ENCODE measurements at regions not wholly inside any gene's neighbourhood (a gene's known extent, or its start where the extent isn't known, plus 50 kb on each side); places are given as distances from the start of the nearest gene placed in this dataset.

- 96% methylated on average over 7 of the region's 7 CpGs for WGBS
- ATAC-seq: no peak
- Histone ChIP-seq H3K4me3 (ENCODE audit: low read length) (no peak overlapping the region), H3K9me3 (ENCODE audit: control insufficient read depth, low read length) (no peaks in the 10 kb centered on the region), H3K4me1 (ENCODE audit: control insufficient read depth, insufficient read depth, low read length) (no peaks in the 10 kb centered on the region), H3K27ac (ENCODE audit: low read length) (no peak overlapping the region), H3K27me3 (ENCODE audit: control insufficient read depth, insufficient read depth) (no peaks in the 10 kb centered on the region)
- no peak for DNase-seq
- intact Hi-C loops (cut with DNase I): no loop called here
Observed at GRCh38 chr3:106116733-106117489, 248.1 kb upstream of the CBLB start.

- Histone ChIP-seq H3K27me3 (ENCODE audit: control insufficient read depth, insufficient read depth) (no peaks in the 10 kb centered on the region), H3K4me1 (ENCODE audit: control insufficient read depth, insufficient read depth, low read length) (no peaks in the 10 kb centered on the region), H3K27ac (ENCODE audit: low read length) (no peak overlapping the region), H3K9me3 (ENCODE audit: control insufficient read depth, low read length) (no peaks in the 10 kb centered on the region), H3K4me3 (ENCODE audit: low read length) (no peak overlapping the region)
- no peak for DNase-seq
- 91% methylated on average over 3 of the region's 3 CpGs for WGBS
- intact Hi-C loops (cut with DNase I): no loop called here
- ATAC-seq: no peak
Observed at GRCh38 chr3:106117490-106117858, 248.7 kb upstream of the CBLB start.

GRCh38 chr3:106119614-106120082 is 250.8 kb upstream of the CBLB start:
- WGBS: 91% methylated on average over 1 of the region's 1 CpG
- Histone ChIP-seq H3K27ac (ENCODE audit: low read length) (no peak overlapping the region), H3K4me3 (ENCODE audit: low read length) (no peak overlapping the region), H3K9me3 (ENCODE audit: control insufficient read depth, low read length) (no peaks in the 10 kb centered on the region), H3K4me1 (ENCODE audit: control insufficient read depth, insufficient read depth, low read length) (no peaks in the 10 kb centered on the region), H3K27me3 (ENCODE audit: control insufficient read depth, insufficient read depth) (no peaks in the 10 kb centered on the region)
- DNase-seq (no peak), ATAC-seq (no peak)
- intact Hi-C loops (cut with DNase I): no loop called here

GRCh38 chr3:106120356-106120755 is 251.5 kb upstream of the CBLB start:
- Histone ChIP-seq H3K27me3 (ENCODE audit: control insufficient read depth, insufficient read depth) (no peaks in the 10 kb centered on the region), H3K27ac (ENCODE audit: low read length) (no peak overlapping the region), H3K4me3 (ENCODE audit: low read length) (no peak overlapping the region), H3K4me1 (ENCODE audit: control insufficient read depth, insufficient read depth, low read length) (no peaks in the 10 kb centered on the region), H3K9me3 (ENCODE audit: control insufficient read depth, low read length) (no peaks in the 10 kb centered on the region)
- peak in 1 of 2 donors; percentile 26 for ATAC-seq
- WGBS: 67% methylated on average over 4 of the region's 4 CpGs
- intact Hi-C loops (cut with DNase I): no loop called here
- DNase-seq: no peak

- DNase-seq (no peak), ATAC-seq (no peak)
- H3K4me1 ChIP-seq (ENCODE audit: control insufficient read depth, insufficient read depth, low read length): peaks cover under 1% of the 10 kb centered on the region
- no peaks in the 10 kb centered on the region for H3K9me3 ChIP-seq (ENCODE audit: control insufficient read depth, low read length)
- no peak overlapping the region for H3K27ac ChIP-seq (ENCODE audit: low read length)
- H3K27me3 ChIP-seq (ENCODE audit: control insufficient read depth, insufficient read depth): no peaks in the 10 kb centered on the region
- H3K4me3 ChIP-seq (ENCODE audit: low read length): no peak overlapping the region
- intact Hi-C loops (cut with DNase I): no loop called here
- 91% methylated on average over 3 of the region's 3 CpGs for WGBS
Observed at GRCh38 chr3:106121491-106122289, 252.9 kb upstream of the CBLB start.

- Histone ChIP-seq H3K4me1 (ENCODE audit: control insufficient read depth, insufficient read depth, low read length) (peaks cover 3% of the 10 kb centered on the region), H3K27ac (ENCODE audit: low read length) (no peak overlapping the region), H3K9me3 (ENCODE audit: control insufficient read depth, low read length) (no peaks in the 10 kb centered on the region), H3K27me3 (ENCODE audit: control insufficient read depth, insufficient read depth) (no peaks in the 10 kb centered on the region), H3K4me3 (ENCODE audit: low read length) (no peak overlapping the region)
- ATAC-seq: no peak
- no peak for DNase-seq
- WGBS: 61% methylated on average over 1 of the region's 1 CpG
- intact Hi-C loops (cut with DNase I): no loop called here
Observed at GRCh38 chr3:106124818-106125217, 256.0 kb upstream of the CBLB start.

GRCh38 chr3:106125321-106125720 is 256.5 kb upstream of the CBLB start:
- Histone ChIP-seq H3K27me3 (ENCODE audit: control insufficient read depth, insufficient read depth) (no peaks in the 10 kb centered on the region), H3K27ac (ENCODE audit: low read length) (no peak overlapping the region), H3K4me1 (ENCODE audit: control insufficient read depth, insufficient read depth, low read length) (peaks cover 3% of the 10 kb centered on the region), H3K4me3 (ENCODE audit: low read length) (no peak overlapping the region), H3K9me3 (ENCODE audit: control insufficient read depth, low read length) (no peaks in the 10 kb centered on the region)
- ATAC-seq: no peak
- WGBS: 79% methylated on average over 3 of the region's 3 CpGs
- intact Hi-C loops (cut with DNase I): no loop called here
- no peak for DNase-seq

GRCh38 chr3:106126067-106126845 is 257.4 kb upstream of the CBLB start:
- Histone ChIP-seq H3K9me3 (ENCODE audit: control insufficient read depth, low read length) (no peaks in the 10 kb centered on the region), H3K27me3 (ENCODE audit: control insufficient read depth, insufficient read depth) (no peaks in the 10 kb centered on the region), H3K4me1 (ENCODE audit: control insufficient read depth, insufficient read depth, low read length) (peaks cover 7% of the 10 kb centered on the region), H3K27ac (ENCODE audit: low read length) (no peak overlapping the region), H3K4me3 (ENCODE audit: low read length) (no peak overlapping the region)
- intact Hi-C loops (cut with DNase I): no loop called here
- WGBS: 46% methylated on average over 4 of the region's 4 CpGs
- DNase-seq (no peak), ATAC-seq (no peak)

- DNase-seq (no peak), ATAC-seq (no peak)
- intact Hi-C loops (cut with DNase I): no loop called here
- Histone ChIP-seq H3K27me3 (ENCODE audit: control insufficient read depth, insufficient read depth) (no peaks in the 10 kb centered on the region), H3K9me3 (ENCODE audit: control insufficient read depth, low read length) (no peaks in the 10 kb centered on the region), H3K27ac (ENCODE audit: low read length) (no peak overlapping the region), H3K4me1 (ENCODE audit: control insufficient read depth, insufficient read depth, low read length) (peaks cover 7% of the 10 kb centered on the region), H3K4me3 (ENCODE audit: low read length) (no peak overlapping the region)
- WGBS: 62% methylated on average over 4 of the region's 4 CpGs
Observed at GRCh38 chr3:106126846-106127235, 258.0 kb upstream of the CBLB start.

GRCh38 chr3:106129939-106130338 is 261.1 kb upstream of the CBLB start:
- H3K27ac ChIP-seq (ENCODE audit: low read length): no peak overlapping the region
- no peaks in the 10 kb centered on the region for H3K9me3 ChIP-seq (ENCODE audit: control insufficient read depth, low read length)
- intact Hi-C loops (cut with DNase I): no loop called here
- peaks cover 7% of the 10 kb centered on the region for H3K4me1 ChIP-seq (ENCODE audit: control insufficient read depth, insufficient read depth, low read length)
- 59% methylated on average over 2 of the region's 2 CpGs for WGBS
- no peak for ATAC-seq
- no peak overlapping the region for H3K4me3 ChIP-seq (ENCODE audit: low read length)
- no peak for DNase-seq
- H3K27me3 ChIP-seq (ENCODE audit: control insufficient read depth, insufficient read depth): no peaks in the 10 kb centered on the region

All from right cardiac atrium (tissue), 5 donors.